D721Med (cell line): ENCODE measurements at regions not wholly inside any gene's neighbourhood (a gene's known extent, or its start where the extent isn't known, plus 50 kb on each side); places are given as distances from the start of the nearest gene placed in this dataset.
A peak's percentile ranks its signal among the peaks of the same experiment; 100 is the strongest.

ENCODE experiments used
- DNase-seq: peaks from one replicate; pipeline ENCODE4 v3.0.0; 2011; ENCODE audit warnings: low spot score; ENCODE audit not compliant: insufficient read length
- FAIRE-seq: peaks from 2 replicates; lab custom pipeline; 2011; peaks lifted over from hg19 to GRCh38; lab: Jason Lieb, UNC
- TF ChIP-seq, protein P1 (sequence below): IDR thresholded peaks from 2 replicates; pipeline ENCODE4 v1.5.1; 2012; ENCODE audit warnings: mild to moderate bottlenecking, control low read depth; ENCODE audit not compliant: insufficient read depth; ENCODE audit errors: missing control alignments

DNA sequence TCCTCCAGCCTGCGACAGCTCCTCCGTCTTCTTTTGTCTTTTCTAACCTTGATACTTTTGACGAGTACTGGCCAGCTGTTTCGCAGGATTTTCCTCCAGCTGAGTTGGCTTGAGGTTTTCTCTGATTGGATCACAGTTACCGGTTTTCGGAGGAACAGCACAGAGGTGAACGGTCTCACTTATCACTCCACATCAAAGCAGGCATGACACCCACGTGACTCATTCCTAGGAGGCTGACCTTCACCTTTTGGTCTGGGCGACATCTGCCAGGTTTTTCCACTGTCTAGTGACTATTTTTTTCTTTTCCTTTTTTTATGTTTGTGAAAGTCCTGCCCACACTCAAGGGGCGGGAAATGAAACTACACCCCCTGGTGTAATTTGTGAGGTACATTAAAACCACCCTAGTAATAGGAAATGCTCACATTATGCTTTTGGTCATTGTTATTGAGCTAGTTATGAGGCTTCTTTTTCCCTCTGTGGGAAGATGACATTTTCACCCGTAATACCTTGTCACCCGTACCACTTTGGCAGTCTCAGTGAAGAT, 319.2 kb downstream of the GADD45G start:
- TF ChIP-seq, protein P1, sequence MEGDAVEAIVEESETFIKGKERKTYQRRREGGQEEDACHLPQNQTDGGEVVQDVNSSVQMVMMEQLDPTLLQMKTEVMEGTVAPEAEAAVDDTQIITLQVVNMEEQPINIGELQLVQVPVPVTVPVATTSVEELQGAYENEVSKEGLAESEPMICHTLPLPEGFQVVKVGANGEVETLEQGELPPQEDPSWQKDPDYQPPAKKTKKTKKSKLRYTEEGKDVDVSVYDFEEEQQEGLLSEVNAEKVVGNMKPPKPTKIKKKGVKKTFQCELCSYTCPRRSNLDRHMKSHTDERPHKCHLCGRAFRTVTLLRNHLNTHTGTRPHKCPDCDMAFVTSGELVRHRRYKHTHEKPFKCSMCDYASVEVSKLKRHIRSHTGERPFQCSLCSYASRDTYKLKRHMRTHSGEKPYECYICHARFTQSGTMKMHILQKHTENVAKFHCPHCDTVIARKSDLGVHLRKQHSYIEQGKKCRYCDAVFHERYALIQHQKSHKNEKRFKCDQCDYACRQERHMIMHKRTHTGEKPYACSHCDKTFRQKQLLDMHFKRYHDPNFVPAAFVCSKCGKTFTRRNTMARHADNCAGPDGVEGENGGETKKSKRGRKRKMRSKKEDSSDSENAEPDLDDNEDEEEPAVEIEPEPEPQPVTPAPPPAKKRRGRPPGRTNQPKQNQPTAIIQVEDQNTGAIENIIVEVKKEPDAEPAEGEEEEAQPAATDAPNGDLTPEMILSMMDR, result peak; percentile 2
- no peak for FAIRE-seq
- DNase-seq, result no peak

DNA sequence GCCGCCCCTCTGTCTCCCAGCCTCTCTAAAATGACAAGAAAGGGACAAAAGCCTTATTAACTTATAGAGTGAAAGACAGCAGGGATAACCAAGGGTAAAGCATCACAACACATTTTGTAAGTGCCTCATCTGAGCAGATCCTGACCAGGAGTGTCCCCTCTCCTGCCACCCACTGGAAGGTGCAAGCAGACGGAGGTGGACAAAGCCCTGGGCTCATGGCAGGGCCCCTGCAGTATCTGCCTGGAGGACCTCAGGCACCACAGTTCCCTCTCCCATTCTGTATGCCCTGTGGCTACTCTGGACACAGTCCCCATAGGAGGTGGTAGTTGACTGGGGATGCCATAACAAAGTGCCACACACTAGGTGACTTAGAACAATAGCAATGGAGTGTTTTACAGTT, 319.8 kb downstream of the GADD45G start:
- DNase-seq, result no peak
- TF ChIP-seq, protein P1, result no peak
- no peak for FAIRE-seq

DNA sequence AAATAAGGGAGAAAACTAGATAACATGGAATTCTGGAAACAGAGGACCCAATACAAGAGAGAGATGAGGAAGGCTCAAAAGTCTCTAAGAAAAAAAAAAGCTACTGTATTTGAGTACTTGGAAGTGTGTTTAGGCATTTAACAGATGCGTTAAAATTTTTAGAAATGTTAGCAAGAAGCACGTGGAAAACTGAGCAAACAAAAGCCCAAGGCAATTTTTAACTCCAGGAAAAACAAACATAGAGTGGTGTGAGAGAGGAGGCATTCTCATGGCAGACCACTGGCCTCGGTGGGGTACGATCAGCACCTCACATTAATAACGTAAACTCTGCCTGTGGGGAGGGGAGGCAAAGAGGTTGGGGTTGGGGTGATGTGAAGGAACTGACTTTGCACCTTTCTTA, 321.4 kb downstream of the GADD45G start:
- no peak for DNase-seq
- no peak for FAIRE-seq
- TF ChIP-seq, protein P1, result no peak

DNA sequence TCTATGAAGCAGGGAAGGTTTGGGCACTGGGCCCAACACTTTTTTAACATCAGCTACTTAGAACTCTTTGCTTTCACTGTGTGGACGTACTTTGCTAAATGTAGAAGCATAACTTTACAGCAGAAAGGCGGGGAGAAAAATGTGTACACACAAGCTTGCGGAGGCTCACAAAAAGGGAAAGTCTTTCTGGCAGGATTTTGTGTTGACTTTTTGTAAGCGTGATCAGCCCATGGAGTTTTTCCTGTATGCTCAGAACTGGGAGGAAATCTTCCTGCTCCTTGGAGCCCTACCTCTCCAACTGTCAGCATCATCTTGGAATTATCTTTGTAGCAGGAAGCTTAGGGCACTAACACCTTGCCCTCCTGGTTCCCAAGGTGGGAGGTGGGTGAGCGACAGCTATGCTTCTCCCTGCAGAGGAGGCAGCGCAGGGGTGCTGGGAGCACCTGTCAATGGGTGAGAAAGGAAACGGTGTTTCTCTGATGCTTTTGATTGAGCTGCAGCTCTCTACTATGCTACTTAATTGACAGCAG, 321.9 kb downstream of the GADD45G start:
- TF ChIP-seq, protein P1, result no peak
- no peak for FAIRE-seq

DNA sequence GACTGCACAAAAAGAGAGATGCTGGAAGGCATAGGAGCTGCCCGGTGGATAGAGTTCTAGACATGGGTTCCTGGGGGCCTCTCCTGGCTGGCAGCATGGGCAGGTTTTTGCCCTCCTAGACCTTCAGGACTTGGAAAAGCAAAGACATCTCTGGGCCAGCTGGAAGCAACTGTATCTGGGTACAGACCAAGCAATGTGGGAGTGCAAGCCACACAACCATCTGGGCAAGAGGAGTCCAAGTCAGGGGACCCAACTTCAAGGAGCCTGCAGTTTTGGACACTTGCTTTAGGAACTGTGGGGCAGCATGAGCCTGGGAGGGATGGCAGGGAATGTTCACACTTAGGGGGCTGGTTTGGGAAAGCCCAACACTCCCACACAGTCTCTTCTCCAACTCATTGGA, 323.3 kb downstream of the GADD45G start:
- FAIRE-seq (no peak), DNase-seq (no peak)
- TF ChIP-seq, protein P1, result no peak

More for the DNA sequence above, 321.9 kb downstream of the GADD45G start:
- no peak for DNase-seq

DNA sequence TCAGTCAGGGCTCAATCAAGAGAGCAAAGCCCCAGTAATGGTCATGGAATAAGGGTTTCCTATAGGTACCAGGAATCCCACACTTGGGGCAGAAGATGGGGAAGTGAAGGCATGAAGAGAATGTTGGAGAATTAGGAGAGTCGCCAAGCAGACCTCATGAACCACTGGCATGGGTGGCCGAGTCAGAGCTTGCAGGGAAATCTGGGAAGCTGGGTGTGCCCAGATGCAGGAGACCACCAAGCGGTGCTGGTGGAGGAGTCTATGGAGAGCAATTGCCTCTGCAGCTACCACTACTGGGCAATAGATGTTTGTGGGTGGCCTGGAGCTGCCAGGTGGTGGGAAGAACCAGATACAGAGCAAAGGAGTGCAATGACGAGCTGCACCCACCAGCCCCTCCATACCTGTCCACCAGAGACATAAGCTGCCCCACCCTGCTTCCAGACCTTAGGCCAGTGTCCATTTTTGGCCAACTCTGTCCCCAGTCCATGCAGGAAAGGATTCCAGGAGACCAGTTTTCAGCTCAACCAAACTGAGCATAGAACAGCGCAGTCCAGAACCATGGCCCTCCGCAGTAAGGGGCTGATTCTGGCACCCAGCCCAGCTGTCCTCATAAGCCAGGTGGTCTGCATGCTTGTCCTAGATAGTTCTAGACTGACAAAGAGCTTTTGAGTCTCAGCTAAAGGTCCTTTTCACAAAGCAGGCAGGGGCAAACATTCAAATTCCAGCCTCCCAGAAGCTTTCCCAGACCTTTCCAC, 323.9 kb downstream of the GADD45G start:
- FAIRE-seq (no peak), DNase-seq (no peak)
- TF ChIP-seq, protein P1, result no peak

DNA sequence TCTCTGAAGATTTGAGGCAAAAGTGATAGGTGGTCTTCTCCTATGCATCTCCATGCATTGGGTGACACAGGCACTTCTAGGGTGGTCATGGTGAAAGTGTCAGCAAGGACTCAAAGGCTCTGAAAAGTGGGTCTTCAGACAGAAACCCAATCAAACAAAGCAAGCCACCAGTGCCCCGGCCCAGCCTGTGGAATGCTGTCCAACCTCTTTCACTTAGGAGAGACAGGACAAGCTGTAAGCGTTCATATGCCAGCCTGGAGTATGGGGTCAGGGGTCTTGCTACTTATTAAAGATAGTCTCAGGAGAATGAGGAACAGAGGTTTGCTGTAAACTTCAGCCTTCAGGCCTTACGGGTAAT, 324.5 kb downstream of the GADD45G start:
- FAIRE-seq (no peak), DNase-seq (no peak)
- TF ChIP-seq, protein P1, result no peak
